ENCODE measurements at regions not wholly inside any gene's neighbourhood (a gene's known extent, or its start where the extent isn't known, plus 50 kb on each side); places are given as distances from the start of the nearest gene placed in this dataset.

DNA sequence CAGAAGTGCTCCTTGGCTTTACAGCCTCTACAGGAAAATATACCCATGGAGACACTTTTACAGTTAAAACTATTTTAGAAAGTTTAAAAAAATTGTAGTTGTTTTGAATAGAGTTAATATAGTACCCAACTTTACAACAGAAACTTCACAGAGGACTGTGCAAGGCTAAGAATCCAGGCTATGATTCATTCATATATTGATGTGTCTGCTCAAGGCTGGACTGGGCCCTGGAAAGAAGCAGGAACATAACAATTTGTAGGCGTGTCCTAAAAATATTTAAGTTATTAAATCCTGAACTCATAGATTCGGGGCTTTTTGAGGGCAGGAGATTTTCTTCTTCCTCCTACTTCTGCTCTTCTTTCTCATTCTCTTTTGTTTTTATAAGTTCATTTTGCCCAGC lies 291.5 kb upstream of the CCDC179 start:
- DNase-seq (ENCODE audit: low read depth), result no peak
- H3K4me3 ChIP-seq (ENCODE audit: low read depth, low read length), result no peak overlapping the region
- TF ChIP-seq, protein P1, sequence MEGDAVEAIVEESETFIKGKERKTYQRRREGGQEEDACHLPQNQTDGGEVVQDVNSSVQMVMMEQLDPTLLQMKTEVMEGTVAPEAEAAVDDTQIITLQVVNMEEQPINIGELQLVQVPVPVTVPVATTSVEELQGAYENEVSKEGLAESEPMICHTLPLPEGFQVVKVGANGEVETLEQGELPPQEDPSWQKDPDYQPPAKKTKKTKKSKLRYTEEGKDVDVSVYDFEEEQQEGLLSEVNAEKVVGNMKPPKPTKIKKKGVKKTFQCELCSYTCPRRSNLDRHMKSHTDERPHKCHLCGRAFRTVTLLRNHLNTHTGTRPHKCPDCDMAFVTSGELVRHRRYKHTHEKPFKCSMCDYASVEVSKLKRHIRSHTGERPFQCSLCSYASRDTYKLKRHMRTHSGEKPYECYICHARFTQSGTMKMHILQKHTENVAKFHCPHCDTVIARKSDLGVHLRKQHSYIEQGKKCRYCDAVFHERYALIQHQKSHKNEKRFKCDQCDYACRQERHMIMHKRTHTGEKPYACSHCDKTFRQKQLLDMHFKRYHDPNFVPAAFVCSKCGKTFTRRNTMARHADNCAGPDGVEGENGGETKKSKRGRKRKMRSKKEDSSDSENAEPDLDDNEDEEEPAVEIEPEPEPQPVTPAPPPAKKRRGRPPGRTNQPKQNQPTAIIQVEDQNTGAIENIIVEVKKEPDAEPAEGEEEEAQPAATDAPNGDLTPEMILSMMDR (IDR thresholded peaks at IDR 0.05; ENCODE audit: insufficient read depth, low read depth, low read length), result no peak

DNA sequence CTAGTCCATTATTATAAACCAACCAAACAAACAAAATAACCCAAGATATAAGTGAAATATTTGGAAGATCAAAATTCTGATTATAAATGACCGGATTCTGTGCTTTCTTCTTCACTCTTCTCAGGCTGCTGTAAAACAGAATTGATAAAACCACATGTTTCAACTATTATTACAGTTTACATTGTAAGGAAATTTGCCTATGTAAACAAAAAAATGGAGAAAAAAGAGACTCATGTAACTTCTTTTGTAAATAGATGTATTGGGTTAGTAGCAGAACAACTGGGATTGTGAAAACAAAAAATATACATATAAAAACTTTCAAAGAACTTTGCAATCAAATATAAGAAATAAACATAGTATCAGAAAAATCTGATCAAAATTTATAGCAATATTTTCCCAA lies 295.2 kb upstream of the CCDC179 start:
- H3K4me3 ChIP-seq (ENCODE audit: low read depth, low read length), result no peak overlapping the region
- no peak for DNase-seq (ENCODE audit: low read depth)
- TF ChIP-seq, protein P1 (IDR thresholded peaks at IDR 0.05; ENCODE audit: insufficient read depth, low read depth, low read length), result no peak

DNA sequence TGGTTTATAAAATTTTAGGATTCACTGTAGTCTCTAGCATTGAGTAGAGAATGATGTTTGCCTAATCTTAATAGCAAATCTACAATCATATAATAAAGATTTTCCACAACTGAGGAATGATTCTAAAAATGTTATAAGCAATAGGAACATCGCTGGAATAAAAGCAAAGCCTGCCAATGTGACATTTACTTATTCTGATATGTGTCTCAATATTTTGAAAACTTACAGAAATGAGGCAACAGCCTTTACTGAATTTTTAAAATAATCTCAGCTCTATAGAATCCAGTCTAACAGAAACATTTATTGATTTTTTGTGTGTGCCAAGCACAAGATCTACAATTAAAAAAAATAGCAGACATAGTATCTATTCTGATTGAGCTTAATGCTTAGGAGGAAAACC lies 303.7 kb upstream of the CCDC179 start:
- no peak overlapping the region for H3K4me3 ChIP-seq (ENCODE audit: low read depth, low read length)
- no peak for DNase-seq (ENCODE audit: low read depth)
- TF ChIP-seq, protein P1 (IDR thresholded peaks at IDR 0.05; ENCODE audit: insufficient read depth, low read depth, low read length), result no peak

DNA sequence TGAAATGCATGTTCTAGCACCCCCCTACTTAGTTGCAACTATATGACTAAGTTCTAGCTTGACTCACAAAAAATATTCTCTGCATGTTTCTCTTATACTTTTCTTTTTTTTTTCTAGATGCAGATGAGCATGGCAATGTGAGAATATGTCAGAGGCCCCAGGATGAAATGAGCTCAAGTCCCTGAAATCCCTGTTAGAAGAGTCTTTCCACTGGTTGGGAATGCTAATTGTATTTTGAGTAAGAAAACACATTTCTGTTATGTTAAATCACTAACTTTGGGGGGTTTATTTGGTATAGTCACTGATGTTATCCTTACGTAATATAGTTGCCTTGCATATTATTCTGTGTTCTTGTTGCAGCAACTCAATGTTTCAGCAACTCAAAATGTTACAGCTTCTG lies 306.1 kb upstream of the CCDC179 start:
- H3K4me3 ChIP-seq (ENCODE audit: low read depth, low read length), result no peak overlapping the region
- TF ChIP-seq, protein P1 (IDR thresholded peaks at IDR 0.05; ENCODE audit: insufficient read depth, low read depth, low read length), result no peak
- no peak for DNase-seq (ENCODE audit: low read depth)

DNA sequence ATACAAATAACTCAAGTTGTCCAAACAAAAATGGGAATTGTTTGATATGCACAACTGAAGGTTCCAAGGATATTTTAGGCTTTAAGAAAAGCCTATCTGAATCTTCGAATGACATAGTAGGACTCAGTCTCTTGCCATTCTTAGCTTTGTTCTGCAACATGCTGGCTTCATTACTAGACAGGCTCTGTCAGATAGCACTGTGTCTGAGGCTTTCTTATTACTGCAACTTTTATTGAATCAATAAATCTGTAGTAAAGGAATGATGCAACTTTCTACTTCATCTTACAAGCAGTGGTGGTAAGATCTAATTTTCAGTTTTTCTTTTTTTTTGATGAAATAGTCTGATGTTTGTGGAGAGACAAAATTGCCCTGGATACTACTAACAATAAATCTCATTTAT lies 319.3 kb upstream of the CCDC179 start:
- TF ChIP-seq, protein P1 (IDR thresholded peaks at IDR 0.05; ENCODE audit: insufficient read depth, low read depth, low read length), result no peak
- no peak for DNase-seq (ENCODE audit: low read depth)
- H3K4me3 ChIP-seq (ENCODE audit: low read depth, low read length), result no peak overlapping the region

DNA sequence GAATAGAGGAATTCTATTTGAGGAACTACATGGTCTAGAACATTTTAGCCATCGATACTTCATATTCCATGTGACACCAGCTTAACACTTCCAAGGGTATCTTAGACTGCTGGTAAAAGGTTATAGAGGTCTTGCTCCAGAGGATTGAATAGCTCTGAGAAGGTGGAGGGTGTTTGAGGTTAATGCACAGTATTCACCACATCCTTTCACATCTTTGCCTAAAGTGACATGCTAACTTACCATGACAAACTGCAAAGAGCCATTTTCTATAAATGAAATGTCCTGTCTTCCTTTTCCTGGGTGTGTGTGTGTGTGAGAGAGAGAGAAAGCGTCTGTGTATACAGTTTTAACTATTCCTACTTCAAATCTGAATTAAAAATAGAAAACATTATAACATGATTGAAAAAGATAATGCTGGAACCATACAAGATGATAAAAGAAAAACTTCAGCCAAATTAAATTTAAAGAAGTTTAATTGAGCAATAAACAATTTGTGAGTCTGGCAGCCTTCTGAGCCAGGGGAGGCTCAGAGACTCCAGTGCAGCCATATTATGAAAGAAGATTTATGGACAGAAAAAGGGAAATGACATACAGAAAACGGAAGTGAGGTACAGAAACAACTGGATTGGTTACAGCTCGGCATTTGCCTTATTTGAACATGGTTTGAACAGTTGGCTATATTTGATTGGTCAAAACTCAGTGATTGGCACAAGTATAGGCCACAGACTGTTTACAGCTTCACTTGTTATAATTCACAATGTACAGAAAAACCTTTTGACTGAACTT lies 320.9 kb upstream of the CCDC179 start:
- TF ChIP-seq, protein P1 (IDR thresholded peaks at IDR 0.05; ENCODE audit: insufficient read depth, low read depth, low read length), result no peak
- no peak for DNase-seq (ENCODE audit: low read depth)
- H3K4me3 ChIP-seq (ENCODE audit: low read depth, low read length), result no peak overlapping the region

DNA sequence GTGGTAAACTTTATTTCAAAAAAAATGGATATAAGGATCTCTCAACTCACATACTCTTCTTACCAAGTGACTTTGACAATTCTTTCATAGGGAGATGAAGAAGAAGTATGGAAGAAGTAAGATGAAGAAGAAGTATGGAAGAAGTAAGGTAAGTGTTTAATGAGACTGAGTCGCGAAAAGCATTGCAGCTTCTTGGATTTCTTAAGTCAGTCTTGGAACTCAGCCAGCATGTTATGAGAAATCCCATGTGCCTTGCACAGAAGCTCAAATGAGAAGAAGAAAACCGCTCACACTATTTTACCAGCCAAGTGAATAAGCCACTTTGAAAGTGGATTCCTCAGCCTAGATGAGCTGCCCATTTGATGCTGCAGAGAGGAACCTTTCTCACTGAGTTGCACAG lies 332.0 kb upstream of the CCDC179 start:
- no peak overlapping the region for H3K4me3 ChIP-seq (ENCODE audit: low read depth, low read length)
- TF ChIP-seq, protein P1 (IDR thresholded peaks at IDR 0.05; ENCODE audit: insufficient read depth, low read depth, low read length), result no peak
- DNase-seq (ENCODE audit: low read depth), result peak; percentile 52
